GM10266 (cell line): ENCODE measurements at regions not wholly inside any gene's neighbourhood (a gene's known extent, or its start where the extent isn't known, plus 50 kb on each side); places are given as distances from the start of the nearest gene placed in this dataset.

Experiments used
- DNase-seq: peaks from one replicate; pipeline ENCODE4 v3.0.0; 2012; ENCODE audit errors: extremely low spot score
- CTCF ChIP-seq: IDR thresholded peaks from 2 replicates; pipeline ENCODE4 v1.5.1; 2012; ENCODE audit warnings: mild to moderate bottlenecking, low read depth; ENCODE audit not compliant: control insufficient read depth, insufficient read depth; ENCODE audit errors: missing control alignments

- no peak for DNase-seq
- no peak for TF ChIP-seq CTCF
Observed at GRCh38 chrX:122441451-122441850, 742.6 kb upstream of the GRIA3 start.

GRCh38 chrX:122445466-122445865 is 738.6 kb upstream of the GRIA3 start:
- no peak for DNase-seq

GRCh38 chrX:122464341-122464740 is 719.7 kb upstream of the GRIA3 start:
- no peak for DNase-seq
- TF ChIP-seq CTCF: no peak

More at GRCh38 chrX:122445466-122445865, 738.6 kb upstream of the GRIA3 start:
- TF ChIP-seq CTCF: no peak

- DNase-seq: no peak
- TF ChIP-seq CTCF: no peak
Observed at GRCh38 chrX:122475306-122475705, 708.8 kb upstream of the GRIA3 start.

- no peak for TF ChIP-seq CTCF
- no peak for DNase-seq
Observed at GRCh38 chrX:122500556-122500955, 683.5 kb upstream of the GRIA3 start.

- no peak for DNase-seq
- TF ChIP-seq CTCF: no peak
Observed at GRCh38 chrX:122501652-122502051, 682.4 kb upstream of the GRIA3 start.

- DNase-seq: no peak
- TF ChIP-seq CTCF: no peak
Observed at GRCh38 chrX:122504026-122504425, 680.1 kb upstream of the GRIA3 start.
